Kasumi-1 (cell line): ENCODE measurements at regions not wholly inside any gene's neighbourhood (a gene's known extent, or its start where the extent isn't known, plus 50 kb on each side); places are given as distances from the start of the nearest gene placed in this dataset.

ENCODE experiments used
- DNase-seq, 2 experiments: peaks; one replicate each; lab custom pipeline; 2025; lab: John Stamatoyannopoulos, UW

DNA sequence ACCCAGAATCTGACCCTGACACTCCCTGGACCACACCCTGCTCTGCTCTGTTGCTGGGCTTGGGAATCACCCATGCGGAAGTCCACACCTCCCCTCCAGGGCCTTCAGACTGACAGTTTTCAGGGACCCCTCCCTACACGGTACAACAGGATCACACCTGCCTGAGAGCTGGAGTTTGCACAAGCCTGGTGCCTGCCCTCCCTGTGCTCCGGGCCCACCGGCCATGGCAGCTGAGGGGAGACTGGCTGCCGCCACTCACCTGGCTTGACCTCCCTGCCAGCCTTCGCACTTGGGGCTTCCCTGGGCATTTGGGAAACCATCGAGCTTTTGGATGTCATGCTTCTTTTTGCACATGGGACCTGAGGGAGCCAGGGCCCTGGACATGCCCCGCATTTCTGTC is 95.9 kb upstream of the ANKRD34C start:
- no peak for DNase-seq

DNA sequence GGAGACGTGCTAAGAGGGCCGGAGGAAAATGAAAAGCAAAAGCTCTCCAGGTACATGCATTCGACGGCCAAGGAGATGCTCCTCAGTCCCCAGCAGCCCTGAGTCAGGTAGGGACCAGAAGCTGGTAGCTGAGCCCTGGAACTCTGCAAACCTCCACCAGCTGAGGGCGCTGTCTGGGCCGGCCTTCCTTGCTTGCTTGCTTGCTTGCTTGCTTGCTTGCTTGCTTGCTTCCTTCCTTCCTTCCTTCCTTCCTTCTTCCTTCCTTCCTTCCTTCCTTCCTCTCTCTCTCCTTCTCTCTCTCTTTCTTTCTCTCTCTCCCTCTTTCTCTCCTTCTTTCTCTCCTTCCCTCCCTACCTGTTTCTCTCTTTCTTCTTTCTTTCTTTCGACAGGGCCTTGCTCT is 94.6 kb upstream of the RASGRF1 start:
- peak in 1 of 2 experiments; percentile 19 for DNase-seq

DNA sequence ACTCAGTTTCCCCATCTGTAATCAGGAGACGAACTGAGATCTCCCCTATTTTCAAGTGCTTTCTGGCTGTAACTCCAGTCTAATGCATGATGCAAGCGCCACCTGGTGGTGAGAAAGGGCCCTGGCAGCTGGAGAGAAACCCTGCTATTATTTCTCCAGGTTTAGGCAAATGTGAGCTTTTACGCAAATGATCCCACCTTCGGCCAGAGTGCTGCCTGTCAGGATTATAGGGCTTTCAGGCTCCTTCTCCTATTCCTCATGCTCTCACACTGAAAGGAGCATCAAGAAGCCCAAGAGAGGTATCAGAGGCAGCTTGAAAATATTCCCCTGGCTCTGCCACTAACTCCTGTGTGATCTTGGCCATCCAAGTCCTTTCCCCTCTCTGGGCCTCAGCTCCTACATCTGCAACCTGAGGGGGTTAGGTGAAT is 93.9 kb upstream of the RASGRF1 start:
- DNase-seq, result peak; percentile 67 to 86

GRCh38 chr15:79180318-79180717 is 89.7 kb upstream of the RASGRF1 start:
- no peak for DNase-seq

DNA sequence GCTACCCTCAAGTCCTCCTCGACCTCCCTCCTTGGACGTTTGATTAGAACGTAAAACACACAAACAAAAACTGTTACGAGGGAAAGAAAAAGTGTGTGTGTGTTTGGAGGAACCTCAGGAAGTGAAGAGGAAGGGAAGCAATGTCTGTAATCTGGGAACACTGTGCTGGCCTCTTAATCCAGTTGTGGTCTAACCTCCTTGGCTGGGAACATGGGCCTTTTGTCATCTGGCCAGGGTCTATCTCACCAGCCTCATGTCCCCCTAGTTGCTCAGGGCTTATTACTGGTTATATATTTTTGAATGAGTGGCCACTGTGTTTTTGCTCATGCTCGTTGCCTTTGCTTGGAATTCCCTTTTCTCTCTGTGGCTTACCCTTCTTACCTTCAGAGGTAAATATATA is 89.0 kb upstream of the RASGRF1 start:
- no peak for DNase-seq

DNA sequence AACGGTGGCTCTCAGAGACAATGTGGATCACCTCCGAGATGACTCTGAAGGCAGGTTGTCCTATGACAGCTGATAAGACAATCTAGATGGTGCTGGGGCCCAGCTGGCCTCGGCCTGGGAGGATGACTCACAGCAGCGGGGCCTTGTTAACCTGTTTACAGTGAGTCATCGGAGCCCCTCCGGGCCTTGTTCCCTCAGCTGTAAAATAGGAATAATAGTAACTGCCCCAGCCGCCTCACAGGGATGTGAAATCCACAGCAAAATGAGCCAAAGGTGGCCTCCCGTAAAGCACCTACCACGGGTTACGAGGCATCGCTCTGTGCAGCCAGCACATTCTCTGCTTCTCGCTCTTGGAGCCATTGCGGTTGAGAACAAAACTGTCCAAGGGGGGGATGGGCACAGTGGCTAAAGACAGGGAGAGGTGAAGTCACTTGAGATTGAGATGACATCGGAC is 88.6 kb upstream of the RASGRF1 start:
- no peak for DNase-seq

GRCh38 chr15:79178594-79178993 is 88.0 kb upstream of the RASGRF1 start:
- DNase-seq, result no peak

DNA sequence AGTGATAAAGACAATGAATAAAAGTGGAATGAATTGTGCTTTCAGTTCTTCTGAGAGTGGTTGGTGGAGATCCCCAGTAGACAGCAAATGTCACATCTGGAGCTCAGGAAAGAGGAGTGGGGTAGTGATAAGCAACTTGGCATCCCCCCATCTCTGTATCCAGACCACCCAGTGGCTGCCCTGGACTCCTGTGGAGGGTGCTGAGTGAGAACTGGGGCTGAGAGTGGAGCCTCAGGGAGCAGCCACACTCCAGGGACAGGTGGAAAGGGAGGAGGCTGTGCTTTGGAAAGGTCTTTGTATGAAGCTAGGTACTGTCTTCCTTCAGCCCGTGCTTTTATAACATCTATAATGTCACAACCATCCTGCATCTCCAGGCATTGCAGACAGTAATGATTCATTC is 85.6 kb upstream of the RASGRF1 start:
- DNase-seq, result no peak

- no peak for DNase-seq
Observed at GRCh38 chr15:79172801-79173460, 82.4 kb upstream of the RASGRF1 start.

GRCh38 chr15:79172032-79172481 is 81.5 kb upstream of the RASGRF1 start:
- no peak for DNase-seq

DNA sequence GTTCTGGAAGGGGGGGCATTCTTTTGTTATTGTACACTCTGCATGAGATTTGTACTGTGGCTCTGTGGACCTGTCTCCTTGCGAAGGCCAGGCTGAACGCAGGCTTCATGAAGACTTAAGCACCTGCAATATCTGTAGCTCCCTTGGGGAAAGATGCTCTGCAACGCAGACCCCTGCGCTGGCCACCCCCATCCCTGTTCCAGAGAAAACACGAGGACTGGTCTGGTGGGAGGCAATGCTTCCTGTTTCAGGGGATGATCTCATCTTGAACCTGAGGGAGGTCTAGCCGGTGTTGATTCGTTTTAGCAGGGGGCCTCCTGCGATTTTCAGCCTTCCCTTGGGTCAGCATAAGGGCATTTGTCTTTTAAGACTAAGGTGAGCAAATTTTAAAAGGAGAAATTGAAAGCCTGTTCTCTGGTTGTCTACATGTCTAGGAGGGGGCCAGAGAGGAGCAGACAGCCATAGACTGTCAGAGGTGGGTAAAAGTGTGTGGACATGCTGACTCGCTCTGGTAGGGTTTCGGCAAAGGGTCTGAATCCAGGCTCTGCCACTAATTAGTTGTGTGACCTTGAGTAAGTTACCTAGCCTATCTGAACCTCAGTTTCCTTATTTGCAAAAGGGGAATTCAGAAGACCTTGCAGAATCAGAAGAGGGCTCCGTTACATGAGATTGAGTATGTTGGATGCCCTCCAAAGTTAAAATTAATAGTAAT is 80.9 kb upstream of the RASGRF1 start:
- no peak for DNase-seq

- no peak for DNase-seq
Observed at GRCh38 chr15:79170256-79170664, 79.7 kb upstream of the RASGRF1 start.

DNA sequence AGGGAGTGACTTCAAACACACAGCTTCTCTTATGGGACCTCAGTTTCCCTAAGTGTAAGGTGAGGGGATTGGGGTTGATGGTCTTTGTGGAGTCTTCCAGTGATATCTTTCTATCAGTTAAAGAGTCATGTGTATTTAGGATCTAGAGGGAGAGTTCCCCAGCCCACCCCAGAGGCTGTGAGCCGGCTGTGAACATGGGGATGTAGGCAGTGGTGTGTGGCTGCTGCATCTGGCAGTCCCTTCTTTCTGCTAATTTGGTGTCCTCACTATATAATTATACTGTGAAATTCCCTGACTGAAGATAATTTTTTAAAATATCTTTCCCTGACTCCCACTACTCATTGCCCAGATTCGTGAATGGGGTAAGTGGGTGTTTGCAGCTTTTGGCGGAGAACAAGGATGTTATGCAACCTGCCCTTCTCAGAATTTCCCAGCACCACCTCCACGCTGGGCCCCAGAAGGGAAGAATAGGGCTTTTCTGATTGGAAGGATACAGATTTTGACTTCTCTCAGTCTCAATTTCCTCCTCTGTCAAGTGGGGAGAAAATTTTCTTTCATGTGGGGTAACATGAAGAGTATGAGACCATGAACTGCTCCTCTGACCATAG is 79.0 kb upstream of the RASGRF1 start:
- no peak for DNase-seq

GRCh38 chr15:79168922-79169456 is 78.4 kb upstream of the RASGRF1 start:
- no peak for DNase-seq

DNA sequence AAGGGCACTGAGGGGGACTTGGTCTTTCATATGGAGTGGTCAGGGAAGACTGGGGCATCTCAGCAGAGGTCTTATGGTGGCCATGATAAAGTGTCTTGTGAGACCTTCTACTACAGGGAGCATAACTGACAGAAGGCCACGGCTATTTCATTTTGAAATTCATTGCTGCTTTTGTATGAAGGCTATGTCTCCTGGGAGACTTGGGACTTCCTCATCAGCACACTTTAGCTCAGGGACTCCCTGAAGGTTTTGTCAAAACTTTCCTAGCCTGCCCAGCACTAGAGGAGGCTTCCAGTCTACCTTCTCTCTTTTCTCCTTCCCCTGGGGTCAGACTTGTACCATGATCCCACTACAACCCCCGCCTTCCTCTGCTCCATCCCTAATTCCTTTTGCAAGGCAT is 77.2 kb upstream of the RASGRF1 start:
- no peak for DNase-seq

DNA sequence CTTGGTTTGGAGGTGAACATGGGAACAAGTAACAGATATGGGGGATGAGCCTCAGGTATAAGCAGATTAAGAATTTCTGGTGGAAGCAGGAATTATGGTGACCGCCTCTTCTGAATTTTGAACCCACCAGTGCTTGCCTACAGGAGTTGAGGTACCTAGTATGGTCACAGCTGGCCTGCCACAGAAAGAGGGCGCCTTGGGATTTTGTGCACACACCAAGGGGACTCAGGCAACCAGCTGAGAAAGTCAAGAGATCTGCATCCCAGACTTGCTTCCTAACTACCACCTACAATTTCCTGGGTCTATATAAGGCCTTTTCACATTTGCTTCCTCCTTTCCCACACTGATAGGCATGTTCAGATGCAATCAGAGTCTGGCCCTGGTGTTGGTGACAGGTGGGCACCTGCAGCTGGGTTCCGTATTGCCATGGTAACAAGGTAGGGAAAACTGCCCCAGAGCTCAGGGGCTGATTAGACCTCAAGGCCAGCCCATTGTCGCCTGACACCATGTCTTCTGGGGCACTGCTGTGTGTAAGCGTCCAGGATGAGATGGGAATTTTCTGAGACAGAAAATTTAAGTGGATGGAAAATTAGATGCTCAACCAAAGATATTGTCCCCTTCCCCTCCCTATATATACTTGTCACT is 75.9 kb upstream of the RASGRF1 start:
- DNase-seq, result no peak

- DNase-seq, result no peak
Observed at GRCh38 chr15:79164465-79164864, 73.9 kb upstream of the RASGRF1 start.

DNA sequence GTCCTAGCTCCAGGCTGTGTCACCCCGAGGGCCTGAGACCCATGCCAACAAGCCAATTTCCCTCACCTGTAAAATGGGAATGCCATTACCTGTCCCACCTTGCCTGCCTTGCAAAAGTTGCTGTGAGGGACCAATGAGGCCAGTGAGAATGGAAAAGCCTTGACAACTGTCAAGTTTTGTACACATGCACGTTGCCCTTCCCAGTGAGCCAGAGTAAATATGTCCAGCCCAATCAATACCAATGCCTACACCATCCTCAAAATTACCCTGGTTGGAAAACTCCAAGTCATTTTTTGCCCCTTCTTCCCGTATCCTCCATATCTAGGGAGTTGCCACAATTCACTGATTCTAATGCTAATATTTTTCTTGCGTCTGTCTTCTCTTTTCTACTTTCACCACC is 73.5 kb upstream of the RASGRF1 start:
- DNase-seq, result no peak

DNA sequence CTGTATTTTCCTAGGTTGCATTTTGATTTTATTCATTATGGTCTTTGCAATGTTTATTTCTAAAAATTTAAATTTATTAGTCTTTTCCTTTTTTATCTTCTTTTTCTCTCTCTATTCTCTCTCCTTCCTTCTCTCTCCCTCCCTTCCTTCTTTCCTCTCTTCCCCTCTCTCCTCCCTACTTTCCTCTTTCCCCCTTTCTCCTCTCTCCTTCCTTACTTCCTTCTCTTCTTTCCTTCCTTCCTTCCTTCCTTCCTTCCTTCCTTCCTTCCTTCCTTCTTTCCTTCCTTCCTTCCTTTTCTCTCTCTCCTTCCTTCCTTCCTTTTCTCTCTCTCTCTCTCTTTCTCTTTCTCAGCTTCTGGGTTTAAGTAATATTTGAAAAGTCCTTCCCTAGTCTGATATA is 72.8 kb upstream of the RASGRF1 start:
- no peak for DNase-seq

- DNase-seq, result no peak
Observed at GRCh38 chr15:79161837-79162508, 71.4 kb upstream of the RASGRF1 start.

- DNase-seq, result no peak
Observed at GRCh38 chr15:79160211-79160610, 69.6 kb upstream of the RASGRF1 start.
